M059J (cell line): ENCODE measurements at regions not wholly inside any gene's neighbourhood (a gene's known extent, or its start where the extent isn't known, plus 50 kb on each side); places are given as distances from the start of the nearest gene placed in this dataset.
"Not testable (repeated sequence)": the region's sequence is repeated elsewhere in the genome, so short reads cannot be mapped to it uniquely, and the experiment has no call there.

ENCODE experiments used
- DNase-seq: peaks from one replicate; pipeline ENCODE4 v3.0.0-alpha.2; 2012; ENCODE audit warnings: low read depth

DNA sequence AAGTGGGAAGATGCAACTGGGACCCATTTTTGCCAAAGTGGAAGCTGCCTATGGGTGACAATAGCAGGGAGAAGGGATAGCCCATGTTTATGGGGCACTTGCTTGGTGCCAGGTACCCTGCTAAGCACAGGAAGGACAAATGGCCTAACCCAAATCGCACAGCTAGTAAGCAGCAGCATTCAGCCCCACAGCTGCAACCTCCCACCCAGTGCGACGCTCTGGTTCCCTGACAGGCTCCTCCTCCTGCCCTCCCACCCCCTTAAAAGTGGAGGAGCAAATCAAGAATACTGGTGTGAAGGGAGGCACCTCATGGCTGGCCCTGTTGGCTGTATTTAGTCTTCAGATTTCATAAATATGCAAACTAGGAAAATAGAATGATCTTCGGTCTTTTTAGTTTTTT is 76.2 kb downstream of the RIN2 start:
- no peak for DNase-seq

DNA sequence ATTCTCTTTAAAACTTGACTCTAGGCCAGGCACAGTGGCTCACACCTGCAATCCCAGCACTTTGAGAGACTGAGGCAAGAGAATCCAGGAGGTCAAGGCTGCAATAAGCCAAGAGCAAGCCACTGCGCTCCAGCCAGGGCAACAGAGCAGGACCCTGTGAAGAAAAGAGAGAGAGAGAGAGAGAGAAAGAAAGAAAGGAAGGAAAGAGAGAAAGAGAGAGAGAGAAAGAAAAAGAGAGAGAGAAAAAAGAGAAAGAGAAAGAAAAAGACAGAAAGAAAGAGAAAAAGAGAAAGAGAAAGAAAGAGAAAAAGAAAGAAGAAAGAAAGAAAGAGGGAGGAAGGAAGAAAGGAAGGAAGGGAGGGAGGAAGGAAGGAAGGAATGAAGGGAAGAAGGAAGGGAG is 76.7 kb downstream of the RIN2 start:
- DNase-seq, result no peak

DNA sequence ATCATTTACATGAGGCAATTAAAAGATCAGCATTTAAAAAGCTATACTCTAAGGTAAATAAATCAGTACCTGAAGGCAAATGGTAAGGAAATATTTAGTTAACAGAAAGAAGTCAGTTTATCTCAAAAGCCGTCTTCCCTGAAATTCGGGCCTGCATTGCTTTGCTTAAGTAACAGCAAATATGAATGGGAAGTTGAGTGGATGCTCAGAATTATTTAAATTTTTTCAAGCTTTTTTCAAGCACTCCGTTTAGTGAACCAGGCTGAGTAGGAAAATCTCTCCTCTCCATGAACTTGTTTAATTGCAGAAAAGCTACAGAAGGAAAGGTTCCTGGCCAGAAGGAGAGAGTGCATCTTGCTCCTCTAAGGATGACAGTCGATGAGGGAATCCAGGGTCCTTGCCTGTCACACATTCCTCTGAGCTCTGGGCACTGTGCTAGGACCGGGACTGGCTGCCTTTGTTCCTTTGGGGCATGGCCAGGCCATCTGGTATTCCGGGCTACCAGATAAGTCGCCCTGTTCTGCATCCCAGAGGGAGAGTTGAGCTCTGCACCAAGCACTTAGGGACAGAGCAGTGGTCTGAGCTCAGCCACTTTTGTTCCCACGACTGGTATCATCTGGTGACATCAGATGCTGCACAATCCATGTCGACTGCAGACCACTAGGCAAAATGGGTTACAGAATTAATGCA is 77.6 kb downstream of the RIN2 start:
- DNase-seq, result no peak

DNA sequence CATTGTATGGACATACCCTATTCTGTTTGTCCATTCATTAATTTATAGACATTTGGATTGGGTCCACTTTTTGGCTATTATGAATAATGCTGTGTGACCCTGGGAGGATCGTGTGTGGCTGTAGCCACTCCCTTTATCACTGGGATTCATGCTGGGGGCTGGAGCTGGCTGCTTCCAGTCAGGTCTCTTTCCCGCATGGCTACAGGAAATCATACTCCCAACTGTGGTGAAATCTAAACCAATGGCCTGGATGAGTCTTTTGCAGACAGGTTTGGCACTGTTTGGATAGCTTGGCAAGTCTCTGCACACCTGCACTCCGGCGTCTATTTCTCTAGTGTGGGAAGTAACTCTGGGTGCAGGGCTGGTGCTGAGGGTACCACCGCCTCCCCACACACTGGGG is 80.4 kb downstream of the RIN2 start:
- no peak for DNase-seq

DNA sequence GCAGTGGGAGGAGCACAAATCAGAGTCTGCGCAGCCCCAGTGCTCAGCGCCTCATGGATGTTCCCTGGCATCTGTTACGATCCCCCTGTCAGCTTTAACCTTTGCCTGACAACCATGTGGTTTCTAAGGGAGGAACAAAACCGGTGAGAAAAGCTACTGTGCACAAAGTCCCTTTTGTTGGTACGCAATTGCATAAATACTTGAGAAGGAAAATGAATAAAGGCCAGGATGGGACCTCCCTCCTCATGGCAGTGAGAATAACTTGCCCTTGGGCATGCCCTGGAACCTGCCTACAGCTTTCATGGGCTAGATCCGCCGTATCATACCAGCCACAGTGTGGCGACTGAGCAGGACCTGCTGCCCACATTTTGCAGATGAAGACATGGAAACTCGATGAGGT is 81.0 kb downstream of the RIN2 start:
- DNase-seq, result no peak

DNA sequence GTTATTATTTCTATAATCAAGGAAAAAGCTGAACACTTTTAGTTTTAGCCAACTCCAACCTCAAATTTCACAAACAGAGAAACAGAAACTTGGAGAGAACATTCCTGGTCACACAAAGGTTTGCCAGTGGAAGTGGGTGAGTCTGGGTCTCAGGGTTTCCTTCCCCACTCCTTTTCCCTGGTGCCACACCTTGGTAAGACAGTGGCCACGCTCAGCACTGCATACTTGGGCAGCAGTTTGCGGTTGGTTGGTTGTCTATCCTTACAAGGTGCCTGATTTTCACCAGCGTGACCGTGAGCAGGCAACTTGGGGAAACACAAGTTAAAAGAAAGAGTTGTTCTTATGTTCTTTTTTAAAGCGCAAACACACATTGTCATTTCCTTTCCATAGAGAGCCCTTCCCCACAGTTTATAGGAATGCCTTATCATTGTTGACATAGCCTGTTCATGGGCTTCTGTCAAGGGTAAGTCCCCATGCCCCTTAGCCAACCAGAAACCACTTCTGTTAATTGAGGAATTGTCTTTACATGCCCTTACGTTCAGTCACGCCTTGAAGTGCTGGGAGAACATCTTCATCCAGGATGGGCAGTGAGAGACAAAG is 82.2 kb downstream of the RIN2 start:
- no peak for DNase-seq

DNA sequence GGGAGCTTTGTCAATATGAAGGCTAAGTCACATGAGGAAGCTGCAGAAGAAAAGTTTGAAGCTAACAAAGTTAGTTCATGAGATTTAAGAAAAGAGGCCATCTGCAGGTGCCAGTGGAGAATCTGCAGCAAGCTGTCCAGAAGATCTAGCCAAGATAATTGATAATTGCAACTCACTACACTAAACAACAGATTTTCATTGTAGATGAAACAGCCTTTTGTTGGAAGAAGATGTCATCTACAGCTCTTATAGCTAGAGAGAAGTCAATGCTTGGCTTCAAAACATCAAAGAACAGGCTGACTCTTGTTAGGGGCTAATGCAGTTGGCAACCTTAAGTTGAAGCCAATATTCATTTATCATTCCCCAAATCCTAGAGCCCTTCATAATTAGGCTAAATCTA is 83.7 kb downstream of the RIN2 start:
- no peak for DNase-seq

DNA sequence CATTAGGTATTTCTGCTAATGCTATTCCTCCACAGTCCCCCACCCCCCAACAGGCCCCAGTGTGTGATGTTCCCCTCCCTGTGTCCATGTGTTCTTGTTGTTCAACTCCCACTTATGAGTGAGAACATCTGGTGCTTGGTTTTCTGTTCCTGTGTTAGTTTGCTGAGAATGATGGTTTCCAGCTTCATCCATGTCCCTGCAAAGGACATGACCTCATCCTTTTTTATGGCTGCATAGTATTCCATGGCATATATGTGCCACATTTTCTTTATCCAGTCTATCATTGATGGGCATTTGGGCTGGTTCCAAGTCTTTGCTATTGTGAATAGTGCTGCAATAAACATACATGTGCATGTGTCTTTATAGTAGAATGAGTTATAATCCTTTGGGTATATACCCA is 86.8 kb downstream of the RIN2 start:
- DNase-seq, result not testable (repeated sequence)

DNA sequence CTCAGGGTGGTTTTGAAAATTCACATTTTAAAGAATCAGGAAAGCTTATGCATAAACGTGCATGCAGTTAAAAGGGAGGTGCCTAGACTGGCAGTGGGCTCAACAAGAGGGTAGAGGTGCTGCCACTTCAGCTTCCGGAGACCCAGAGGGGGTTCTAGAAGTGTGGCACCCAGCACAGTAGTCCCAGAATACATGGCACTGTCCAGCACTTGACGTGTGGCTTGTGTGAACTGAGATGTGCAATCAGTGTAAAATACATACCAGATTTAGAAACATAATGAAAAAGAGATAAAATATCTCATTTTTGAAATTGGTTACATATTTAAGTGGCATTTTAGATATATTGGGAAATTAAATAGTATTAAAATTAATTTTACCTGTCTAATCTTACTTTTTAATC is 89.3 kb downstream of the RIN2 start:
- no peak for DNase-seq

DNA sequence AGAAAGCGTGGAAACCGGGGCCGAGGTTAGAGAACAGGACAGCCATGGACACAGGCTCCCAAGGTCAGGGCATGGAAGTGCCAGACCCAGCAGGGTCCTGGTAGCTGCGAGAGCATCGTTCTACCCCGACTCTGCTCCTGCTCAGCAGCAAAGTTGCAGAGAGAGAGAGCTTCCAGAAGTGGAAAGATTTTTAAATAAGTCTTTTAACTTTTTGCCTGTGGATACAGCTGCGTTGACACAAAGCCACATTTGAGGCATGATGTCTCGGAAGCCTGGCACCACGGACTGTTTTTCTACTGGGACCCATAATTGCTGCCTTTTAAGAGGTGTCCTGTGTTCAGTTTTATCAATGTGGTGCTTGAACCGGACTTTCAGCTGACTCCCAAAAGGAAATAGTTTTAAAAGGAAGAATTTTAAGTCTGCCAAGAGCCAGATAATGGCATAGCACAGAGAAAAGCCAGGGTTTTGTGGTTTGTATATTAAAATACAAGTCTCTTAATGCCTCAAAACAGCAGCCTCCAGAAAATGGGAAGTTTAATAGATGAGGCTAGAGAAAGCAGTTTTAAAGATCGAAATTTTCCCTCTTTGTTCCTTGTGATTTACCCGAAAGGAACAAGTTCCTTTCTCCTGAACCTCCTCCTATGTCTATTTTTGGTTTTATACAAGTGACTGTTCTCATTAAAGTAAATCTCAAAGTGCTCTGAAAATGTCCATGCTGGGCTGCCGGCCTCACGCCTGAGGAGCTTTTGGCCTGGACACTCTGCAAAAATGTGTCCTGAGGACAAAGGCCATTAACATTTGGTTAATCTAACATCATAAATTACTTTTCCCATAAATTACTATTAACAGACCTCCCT is 91.5 kb downstream of the RIN2 start:
- DNase-seq, result peak; percentile 44

DNA sequence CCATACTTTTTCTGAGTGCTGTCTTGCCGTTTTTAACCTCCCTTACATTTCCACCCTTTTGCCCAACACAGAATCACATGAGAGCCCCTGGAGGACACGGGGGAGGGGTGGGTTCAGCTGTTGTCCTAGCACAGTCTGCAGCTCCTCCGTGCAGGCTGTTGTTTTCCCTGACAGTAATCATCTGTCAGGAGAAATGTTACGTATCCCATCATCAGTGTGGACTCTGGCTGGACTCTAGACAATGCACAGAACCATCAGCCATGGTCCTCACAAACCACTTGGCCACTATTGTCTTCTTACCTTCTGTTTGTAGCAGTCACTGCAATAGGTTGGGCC is 92.1 kb downstream of the RIN2 start:
- no peak for DNase-seq

DNA sequence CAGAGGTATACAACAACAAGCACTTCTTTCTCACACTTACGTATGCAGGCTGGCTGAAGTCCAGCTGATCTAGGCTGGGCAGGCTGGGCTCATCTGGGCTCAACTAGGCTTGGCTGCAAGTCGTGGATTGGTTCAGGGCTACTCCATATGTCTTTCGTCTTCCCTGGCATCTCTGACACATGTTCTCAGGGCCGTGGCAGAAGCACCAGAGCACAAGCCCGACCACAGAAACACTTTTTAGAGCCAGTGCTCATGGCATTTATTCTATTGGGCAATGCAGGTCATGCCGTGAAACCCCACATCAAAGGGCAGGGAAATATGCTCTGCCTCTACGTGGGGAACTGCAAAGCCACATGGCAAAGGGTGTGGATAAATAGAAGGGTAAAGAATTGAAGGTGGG is 93.8 kb downstream of the RIN2 start:
- no peak for DNase-seq

DNA sequence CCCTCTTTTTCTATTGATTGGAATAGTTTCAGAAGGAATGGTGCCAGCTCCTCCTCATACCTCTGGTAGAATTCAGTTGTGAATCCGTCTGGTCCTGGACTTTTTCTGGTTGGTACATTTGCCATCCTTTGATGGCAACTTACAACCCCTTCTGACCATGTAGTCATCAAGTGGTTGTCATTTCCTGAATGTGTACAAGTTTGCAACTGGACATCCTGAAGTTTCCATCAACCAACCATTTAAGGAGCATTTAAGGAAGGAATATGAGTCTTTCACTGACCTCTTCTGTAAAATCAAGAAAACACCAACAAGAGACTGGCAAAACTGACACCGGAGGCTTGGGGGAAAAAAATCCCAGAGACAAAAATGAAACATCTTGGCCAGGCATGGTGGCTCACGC is 97.4 kb downstream of the RIN2 start:
- DNase-seq, result no peak

DNA sequence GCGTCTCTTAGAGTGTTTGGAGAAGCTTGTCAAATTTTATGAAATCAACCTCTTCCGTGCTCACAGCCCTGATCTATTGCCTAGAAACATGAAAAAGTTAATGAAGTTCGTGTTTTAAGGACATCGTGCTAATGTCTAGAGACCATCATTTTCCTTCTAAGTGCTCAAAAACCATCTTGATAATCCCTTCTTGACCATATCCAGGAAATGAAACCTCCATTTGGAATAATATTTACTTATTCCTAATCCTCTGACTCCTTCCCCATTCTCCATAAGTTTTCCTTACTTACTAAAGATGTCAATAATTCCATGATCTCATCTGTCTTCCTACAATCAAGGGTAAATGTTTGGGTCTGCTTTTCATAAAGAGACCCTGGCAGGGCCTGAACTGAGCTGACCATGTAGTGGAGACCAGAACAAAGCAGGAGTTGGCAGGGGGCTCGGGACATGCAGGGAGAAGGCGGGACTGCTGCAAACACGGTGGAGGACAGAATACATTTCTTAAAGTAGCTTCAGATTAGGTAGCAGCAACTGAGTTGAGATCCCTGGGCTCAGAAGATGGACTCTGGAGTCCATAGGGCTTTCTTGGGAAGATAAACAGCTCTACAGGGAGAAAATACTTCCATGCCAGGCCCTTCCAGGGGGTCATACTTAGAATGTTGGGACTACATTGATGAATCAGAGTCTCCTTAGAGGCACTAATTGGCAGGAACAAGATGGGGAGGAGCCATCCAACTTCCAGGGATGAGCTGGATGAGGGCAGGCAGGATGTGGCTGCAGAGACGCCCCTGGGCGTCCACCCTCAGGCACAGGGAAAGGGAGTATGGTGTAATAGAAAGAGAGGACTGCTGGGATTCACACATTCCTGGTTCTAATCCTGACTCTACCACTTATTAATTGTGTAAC is 100.7 kb downstream of the RIN2 start:
- DNase-seq, result peak; percentile 91

DNA sequence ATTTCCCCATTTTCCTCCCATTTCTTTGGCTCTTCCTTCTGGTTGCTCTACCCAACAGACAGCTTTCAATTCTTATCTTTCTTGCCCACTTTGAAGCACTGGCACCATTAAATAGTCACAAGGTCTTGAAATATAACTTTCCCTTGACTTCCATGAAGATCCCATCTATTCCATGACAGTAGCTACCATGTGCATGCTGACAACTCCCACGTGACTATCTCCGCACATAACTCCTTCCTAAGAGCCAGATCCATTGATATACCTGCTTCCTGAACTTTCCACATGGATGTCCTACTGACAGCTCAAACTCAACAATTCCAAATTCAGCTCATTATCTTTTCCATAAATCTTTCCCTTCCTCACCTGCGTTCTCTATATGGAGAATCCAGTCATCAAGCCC is 101.4 kb downstream of the RIN2 start:
- no peak for DNase-seq

DNA sequence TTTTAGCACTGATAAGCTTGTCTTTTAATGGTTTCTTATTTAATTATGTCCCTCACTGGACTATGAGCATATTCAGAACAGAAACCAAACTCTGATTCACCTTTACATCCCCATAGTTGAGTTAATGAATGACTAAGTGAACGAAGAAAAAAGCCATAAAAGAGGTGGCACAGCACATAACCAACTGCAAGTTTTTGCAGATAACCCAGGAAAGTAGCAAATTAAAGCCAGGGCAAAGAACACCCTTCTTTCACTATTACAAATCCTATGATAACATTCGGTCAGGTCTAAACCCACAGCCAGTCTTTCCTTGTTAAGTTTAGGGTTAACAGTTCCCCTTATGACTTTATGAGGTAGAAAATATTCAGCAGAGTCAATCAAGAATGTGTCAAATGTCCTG is 102.7 kb downstream of the RIN2 start:
- no peak for DNase-seq

DNA sequence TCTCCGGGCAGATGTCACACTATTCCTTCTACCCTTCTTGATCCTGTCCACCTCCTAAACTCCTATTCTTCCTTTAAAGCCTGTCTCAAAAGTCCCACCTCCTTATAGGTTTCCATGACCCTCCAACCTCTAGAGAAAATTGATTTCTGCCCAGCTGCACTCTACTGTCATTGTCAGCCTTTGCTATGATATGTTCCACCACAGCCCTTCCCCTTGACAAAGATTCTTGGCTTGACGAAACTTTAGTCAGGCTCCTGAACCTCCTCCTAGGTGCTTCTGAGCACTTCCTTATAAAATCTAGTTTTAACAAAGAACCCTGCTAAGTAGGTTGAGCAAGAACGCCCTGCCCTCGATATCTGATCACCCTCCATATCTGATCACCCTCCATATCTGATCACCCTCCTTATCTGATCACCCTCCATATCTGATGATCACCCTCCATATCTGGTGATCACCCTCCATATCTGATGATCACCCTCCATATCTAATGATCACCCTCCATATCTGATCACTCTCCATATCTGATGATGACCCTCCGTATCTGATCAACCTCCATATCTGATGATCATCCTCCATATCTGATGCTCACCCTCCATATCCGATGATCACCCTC is 103.2 kb downstream of the RIN2 start:
- DNase-seq, result no peak

DNA sequence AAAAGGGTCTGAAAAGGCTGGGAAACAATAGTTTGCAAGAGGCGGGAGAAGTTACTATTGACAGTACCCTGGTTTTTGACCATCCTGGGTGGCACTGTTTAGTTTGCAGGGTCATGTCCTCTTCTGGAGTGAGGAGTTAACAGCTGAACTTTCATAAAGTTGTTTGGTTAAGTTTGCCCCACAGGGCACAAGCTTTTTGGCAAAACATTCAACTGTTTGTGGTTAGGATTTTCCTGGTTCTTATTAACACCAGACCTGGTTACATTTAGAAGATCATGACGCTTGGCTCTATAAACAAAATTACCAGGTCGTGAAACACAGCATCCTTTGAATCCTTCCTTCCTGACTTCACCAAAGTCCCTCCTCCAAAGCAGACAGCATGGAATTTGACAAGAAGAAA is 106.1 kb downstream of the RIN2 start:
- DNase-seq, result peak; percentile 86

DNA sequence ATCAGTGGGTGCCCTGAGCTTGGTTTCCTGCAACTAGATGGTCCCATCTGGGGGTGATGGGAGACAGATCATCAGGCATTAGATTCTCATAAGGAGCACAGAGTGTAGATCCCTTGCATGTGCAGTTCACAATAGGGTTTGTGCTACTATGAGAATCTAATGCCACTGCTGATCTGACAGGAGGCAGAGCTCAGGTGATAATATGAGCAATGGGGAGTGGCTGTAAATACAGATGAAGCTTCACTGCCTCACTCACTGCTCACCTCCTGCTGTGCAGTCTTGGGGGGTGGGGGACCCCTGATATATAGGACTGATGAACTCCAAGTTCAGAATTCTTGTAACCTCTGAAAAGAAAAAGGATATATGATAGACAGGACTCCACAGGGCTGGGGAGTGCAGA is 108.0 kb downstream of the RIN2 start:
- no peak for DNase-seq

DNA sequence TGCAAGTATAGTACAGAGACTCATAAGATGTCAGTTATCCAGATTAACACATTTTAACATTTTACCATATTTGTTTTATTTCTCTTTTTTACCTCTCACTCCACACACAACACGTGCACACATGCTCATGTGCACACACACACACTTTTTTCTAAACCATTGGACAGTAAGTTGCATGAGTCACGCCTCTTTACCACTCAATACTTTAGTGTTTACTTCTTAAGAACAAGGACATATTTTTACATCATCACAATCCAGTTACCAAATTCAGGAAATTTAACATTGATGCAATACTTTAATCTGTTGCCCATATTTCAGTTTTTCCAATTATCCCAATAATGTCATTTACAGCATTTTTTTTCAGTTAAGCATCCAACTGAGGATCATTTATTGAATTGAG is 109.0 kb downstream of the RIN2 start:
- peak; percentile 26 for DNase-seq

DNA sequence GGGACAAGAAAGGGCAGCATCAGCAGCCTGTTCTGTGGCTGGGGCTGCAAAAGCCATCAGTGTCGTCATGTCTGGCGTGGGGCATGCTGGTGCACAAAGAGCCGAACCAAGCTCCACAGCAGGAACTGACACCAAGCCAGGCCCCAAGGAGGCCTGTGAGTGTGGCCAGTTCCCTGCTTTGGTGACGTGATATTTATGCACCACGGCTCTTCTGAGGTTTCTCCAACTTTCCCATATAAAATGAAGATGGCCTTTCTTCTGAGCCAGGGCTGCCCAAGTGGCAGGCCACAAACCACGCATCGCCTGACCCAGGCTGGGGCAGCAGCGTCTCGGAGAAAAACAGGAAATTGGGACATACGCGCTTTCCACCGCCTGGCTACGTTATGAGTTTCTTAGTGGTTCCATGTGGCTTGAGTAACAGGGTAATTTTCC is 109.9 kb downstream of the RIN2 start:
- peak; percentile 17 for DNase-seq

DNA sequence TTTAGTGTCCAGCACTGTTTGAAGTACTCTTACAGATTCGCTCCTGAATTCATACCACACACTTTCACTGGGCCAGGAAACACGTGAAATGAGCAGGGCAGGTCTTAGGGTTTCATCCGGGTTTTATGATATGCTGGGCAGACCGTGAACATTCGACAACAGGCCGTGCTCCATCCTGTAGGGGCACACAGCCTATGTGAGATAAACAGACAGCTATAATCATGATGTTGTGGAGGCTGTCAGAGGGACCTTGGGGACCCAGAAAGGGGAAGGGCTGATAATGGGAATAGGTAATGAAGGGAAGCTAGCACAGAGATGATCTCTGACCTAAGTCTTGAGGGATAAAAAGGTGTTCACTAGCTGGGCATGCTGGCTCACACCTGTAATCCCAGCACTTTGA is 110.4 kb downstream of the RIN2 start:
- no peak for DNase-seq
